ENCODE measurements at regions not wholly inside any gene's neighbourhood (a gene's known extent, or its start where the extent isn't known, plus 50 kb on each side); places are given as distances from the start of the nearest gene placed in this dataset.

DNA sequence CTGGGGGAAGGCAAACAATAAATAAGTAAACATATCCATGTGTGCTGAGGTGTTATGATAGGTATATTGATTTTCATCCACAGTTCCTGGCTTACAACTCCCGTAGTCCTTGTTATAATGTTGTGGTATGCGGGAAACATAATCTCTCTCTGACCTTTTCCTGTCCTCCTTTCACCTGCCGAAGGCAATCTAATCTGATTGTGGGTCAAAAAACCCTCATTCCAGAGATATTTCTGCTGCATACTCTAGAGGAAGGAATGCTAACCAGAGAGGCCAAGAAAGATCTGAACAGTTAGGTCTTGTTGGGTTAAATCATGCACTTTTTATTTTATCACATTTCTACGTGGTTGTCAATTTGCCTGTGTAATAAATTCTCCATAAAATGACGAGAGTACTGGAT is 383.6 kb upstream of the SEMA6D start:
- TF ChIP-seq POLR2AphosphoS5 (IDR thresholded peaks at IDR 0.05; ENCODE audit: low read depth, low read length) (no peak), POLR2A (IDR thresholded peaks at IDR 0.05; ENCODE audit: low read depth, low read length) (no peak)

Data from GM12892 (cell line).